C4-2B (cell line): ENCODE measurements at regions not wholly inside any gene's neighbourhood (a gene's known extent, or its start where the extent isn't known, plus 50 kb on each side); places are given as distances from the start of the nearest gene placed in this dataset.

Experiments used
- ZFX ChIP-seq: fragments of 450-650 bp; IDR thresholded peaks from 2 replicates; pipeline ENCODE4 v1.6.1; 2017
- TF ChIP-seq, protein P1 (sequence below): fragments of 450-650 bp; conservative IDR thresholded peaks from 2 replicates; pipeline ENCODE4 v1.5.1; 2017; ENCODE audit warnings: mild to moderate bottlenecking

DNA sequence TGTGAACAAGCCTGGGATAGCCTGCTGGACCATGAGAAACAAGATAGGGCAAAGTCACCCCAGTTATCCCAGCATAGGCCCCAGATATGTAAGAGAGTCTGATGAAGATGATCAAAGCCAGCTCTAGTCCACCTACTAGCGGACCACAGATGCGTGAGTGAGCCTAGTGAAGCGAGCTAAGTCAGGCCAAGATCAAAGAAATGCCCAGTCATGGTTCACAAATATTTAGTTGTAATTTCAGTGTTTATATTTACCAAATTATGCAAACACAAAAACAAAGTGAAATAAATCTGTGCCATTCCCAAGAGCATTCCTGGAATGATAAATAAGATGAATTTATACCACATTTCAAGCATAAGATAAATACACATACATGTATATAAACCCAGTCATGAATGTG is 308.1 kb upstream of the CTNNB1 start:
- TF ChIP-seq, protein P1, sequence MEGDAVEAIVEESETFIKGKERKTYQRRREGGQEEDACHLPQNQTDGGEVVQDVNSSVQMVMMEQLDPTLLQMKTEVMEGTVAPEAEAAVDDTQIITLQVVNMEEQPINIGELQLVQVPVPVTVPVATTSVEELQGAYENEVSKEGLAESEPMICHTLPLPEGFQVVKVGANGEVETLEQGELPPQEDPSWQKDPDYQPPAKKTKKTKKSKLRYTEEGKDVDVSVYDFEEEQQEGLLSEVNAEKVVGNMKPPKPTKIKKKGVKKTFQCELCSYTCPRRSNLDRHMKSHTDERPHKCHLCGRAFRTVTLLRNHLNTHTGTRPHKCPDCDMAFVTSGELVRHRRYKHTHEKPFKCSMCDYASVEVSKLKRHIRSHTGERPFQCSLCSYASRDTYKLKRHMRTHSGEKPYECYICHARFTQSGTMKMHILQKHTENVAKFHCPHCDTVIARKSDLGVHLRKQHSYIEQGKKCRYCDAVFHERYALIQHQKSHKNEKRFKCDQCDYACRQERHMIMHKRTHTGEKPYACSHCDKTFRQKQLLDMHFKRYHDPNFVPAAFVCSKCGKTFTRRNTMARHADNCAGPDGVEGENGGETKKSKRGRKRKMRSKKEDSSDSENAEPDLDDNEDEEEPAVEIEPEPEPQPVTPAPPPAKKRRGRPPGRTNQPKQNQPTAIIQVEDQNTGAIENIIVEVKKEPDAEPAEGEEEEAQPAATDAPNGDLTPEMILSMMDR: no peak
- TF ChIP-seq ZFX: no peak
